ENCODE measurements at regions not wholly inside any gene's neighbourhood (a gene's known extent, or its start where the extent isn't known, plus 50 kb on each side); places are given as distances from the start of the nearest gene placed in this dataset.

DNA sequence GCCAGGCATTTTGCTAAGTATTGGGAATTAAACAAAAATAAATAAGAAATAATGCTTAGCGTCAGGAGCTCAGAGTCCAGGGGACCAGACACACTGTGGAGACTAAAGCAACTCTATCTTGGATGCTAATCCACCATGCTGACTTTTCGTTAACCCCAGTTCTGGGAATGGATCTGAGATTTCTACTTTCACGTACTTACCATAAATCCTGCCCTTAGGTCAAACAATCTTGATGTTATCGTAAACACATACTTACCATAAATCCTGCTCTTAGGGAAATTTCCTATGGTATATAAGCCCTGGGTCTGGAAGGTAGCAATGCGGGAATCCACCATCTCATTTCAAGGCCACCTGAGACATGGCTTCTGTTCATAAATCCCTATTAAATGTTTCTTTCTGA is 204.5 kb upstream of the IGFBP7 start (continued):
- TF ChIP-seq, protein P1, sequence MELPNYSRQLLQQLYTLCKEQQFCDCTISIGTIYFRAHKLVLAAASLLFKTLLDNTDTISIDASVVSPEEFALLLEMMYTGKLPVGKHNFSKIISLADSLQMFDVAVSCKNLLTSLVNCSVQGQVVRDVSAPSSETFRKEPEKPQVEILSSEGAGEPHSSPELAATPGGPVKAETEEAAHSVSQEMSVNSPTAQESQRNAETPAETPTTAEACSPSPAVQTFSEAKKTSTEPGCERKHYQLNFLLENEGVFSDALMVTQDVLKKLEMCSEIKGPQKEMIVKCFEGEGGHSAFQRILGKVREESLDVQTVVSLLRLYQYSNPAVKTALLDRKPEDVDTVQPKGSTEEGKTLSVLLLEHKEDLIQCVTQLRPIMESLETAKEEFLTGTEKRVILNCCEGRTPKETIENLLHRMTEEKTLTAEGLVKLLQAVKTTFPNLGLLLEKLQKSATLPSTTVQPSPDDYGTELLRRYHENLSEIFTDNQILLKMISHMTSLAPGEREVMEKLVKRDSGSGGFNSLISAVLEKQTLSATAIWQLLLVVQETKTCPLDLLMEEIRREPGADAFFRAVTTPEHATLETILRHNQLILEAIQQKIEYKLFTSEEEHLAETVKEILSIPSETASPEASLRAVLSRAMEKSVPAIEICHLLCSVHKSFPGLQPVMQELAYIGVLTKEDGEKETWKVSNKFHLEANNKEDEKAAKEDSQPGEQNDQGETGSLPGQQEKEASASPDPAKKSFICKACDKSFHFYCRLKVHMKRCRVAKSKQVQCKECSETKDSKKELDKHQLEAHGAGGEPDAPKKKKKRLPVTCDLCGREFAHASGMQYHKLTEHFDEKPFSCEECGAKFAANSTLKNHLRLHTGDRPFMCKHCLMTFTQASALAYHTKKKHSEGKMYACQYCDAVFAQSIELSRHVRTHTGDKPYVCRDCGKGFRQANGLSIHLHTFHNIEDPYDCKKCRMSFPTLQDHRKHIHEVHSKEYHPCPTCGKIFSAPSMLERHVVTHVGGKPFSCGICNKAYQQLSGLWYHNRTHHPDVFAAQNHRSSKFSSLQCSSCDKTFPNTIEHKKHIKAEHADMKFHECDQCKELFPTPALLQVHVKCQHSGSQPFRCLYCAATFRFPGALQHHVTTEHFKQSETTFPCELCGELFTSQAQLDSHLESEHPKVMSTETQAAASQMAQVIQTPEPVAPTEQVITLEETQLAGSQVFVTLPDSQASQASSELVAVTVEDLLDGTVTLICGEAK (IDR thresholded peaks at IDR 0.05): no peak
- TF ChIP-seq, protein P1 (CRISPR knock-in tag; IDR thresholded peaks at IDR 0.05): no peak
- no peak for TF ChIP-seq ETV5 (CRISPR knock-in tag; IDR thresholded peaks at IDR 0.05; ENCODE audit: borderline replicate concordance)
- no peak for TF ChIP-seq SP140L (CRISPR knock-in tag; IDR thresholded peaks at IDR 0.05; ENCODE audit: borderline replicate concordance)
- no peak for TF ChIP-seq POLR2AphosphoS5 (IDR thresholded peaks at IDR 0.05; ENCODE audit: low read depth, low read length)
- TF ChIP-seq, protein P2, sequence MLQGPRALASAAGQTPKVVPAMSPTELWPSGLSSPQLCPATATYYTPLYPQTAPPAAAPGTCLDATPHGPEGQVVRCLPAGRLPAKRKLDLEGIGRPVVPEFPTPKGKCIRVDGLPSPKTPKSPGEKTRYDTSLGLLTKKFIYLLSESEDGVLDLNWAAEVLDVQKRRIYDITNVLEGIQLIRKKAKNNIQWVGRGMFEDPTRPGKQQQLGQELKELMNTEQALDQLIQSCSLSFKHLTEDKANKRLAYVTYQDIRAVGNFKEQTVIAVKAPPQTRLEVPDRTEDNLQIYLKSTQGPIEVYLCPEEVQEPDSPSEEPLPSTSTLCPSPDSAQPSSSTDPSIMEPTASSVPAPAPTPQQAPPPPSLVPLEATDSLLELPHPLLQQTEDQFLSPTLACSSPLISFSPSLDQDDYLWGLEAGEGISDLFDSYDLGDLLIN (CRISPR knock-in tag; IDR thresholded peaks at IDR 0.05; ENCODE audit: borderline replicate concordance): no peak
- TF ChIP-seq, protein P3, sequence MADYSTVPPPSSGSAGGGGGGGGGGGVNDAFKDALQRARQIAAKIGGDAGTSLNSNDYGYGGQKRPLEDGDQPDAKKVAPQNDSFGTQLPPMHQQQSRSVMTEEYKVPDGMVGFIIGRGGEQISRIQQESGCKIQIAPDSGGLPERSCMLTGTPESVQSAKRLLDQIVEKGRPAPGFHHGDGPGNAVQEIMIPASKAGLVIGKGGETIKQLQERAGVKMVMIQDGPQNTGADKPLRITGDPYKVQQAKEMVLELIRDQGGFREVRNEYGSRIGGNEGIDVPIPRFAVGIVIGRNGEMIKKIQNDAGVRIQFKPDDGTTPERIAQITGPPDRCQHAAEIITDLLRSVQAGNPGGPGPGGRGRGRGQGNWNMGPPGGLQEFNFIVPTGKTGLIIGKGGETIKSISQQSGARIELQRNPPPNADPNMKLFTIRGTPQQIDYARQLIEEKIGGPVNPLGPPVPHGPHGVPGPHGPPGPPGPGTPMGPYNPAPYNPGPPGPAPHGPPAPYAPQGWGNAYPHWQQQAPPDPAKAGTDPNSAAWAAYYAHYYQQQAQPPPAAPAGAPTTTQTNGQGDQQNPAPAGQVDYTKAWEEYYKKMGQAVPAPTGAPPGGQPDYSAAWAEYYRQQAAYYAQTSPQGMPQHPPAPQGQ (CRISPR knock-in tag; IDR thresholded peaks at IDR 0.05; ENCODE audit: borderline replicate concordance): no peak

Measured in HepG2 (cell line).